ENCODE measurements at regions not wholly inside any gene's neighbourhood (a gene's known extent, or its start where the extent isn't known, plus 50 kb on each side); places are given as distances from the start of the nearest gene placed in this dataset.

GRCh38 chr1:58045094-58045705 is 501.3 kb downstream of the OMA1 start:
- TF ChIP-seq ZFX (CRISPR knock-in tag; IDR thresholded peaks at IDR 0.05) = no peak
- no peak for TF ChIP-seq ZNF398 (CRISPR knock-in tag; IDR thresholded peaks at IDR 0.05)
- TF ChIP-seq BRD9 (IDR thresholded peaks at IDR 0.05; ENCODE audit: low read depth, partially characterized antibody) = no peak
- no peak for TF ChIP-seq CTCF (IDR thresholded peaks at IDR 0.05 in 2 of 3, conservative IDR thresholded peaks at IDR 0.05 in 1 of 3; ENCODE audit: insufficient read depth in 2 of 3, low read depth in 1 of 3, low read length in 3 of 3)
- TF ChIP-seq ATF2 (CRISPR knock-in tag; IDR thresholded peaks at IDR 0.05) = no peak
- TF ChIP-seq RNF219 (CRISPR knock-in tag; IDR thresholded peaks at IDR 0.05) = no peak
- TF ChIP-seq SREBF2 (CRISPR knock-in tag; IDR thresholded peaks at IDR 0.05) = no peak
- TF ChIP-seq GMEB1 (CRISPR knock-in tag; IDR thresholded peaks at IDR 0.05) = no peak
- TF ChIP-seq RUNX1 (IDR thresholded peaks at IDR 0.05; ENCODE audit: low read depth) = no peak
- no peak for TF ChIP-seq TSHZ1 (CRISPR knock-in tag; IDR thresholded peaks at IDR 0.05)
- no peak for TF ChIP-seq BRCA1 (IDR thresholded peaks at IDR 0.05)
- no peak for TF ChIP-seq BRCA1 (CRISPR knock-in tag; IDR thresholded peaks at IDR 0.05)

All from K562 (cell line).